GM12874 (cell line): ENCODE measurements at regions not wholly inside any gene's neighbourhood (a gene's known extent, or its start where the extent isn't known, plus 50 kb on each side); places are given as distances from the start of the nearest gene placed in this dataset.

Experiments used
- TF ChIP-seq, protein P1 (sequence below): IDR thresholded peaks from 2 replicates; pipeline ENCODE4 v1.5.1; 2011; ENCODE audit warnings: low read depth, mild to moderate bottlenecking, control low read depth, low read length, moderate library complexity; ENCODE audit not compliant: insufficient read depth

DNA sequence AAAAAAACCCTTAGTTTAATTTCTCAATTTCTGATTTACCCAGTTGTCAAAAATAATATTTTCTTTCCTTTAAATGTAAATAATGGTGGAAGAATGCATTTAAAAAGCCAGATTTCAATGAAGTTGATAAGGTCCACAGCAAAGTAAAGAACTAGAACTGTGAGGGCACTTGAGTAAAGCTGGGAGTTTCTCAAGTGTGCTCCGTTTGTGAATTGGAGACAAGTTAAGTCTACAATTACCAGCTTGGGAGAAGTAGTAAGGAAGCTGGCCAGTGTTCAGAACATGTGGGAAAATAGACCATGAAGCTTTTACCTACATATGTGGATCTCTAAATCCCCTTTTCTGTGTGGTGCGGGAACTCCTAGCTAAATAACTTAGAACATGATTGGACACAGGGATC is 239.4 kb downstream of the OXSM start:
- TF ChIP-seq, protein P1, sequence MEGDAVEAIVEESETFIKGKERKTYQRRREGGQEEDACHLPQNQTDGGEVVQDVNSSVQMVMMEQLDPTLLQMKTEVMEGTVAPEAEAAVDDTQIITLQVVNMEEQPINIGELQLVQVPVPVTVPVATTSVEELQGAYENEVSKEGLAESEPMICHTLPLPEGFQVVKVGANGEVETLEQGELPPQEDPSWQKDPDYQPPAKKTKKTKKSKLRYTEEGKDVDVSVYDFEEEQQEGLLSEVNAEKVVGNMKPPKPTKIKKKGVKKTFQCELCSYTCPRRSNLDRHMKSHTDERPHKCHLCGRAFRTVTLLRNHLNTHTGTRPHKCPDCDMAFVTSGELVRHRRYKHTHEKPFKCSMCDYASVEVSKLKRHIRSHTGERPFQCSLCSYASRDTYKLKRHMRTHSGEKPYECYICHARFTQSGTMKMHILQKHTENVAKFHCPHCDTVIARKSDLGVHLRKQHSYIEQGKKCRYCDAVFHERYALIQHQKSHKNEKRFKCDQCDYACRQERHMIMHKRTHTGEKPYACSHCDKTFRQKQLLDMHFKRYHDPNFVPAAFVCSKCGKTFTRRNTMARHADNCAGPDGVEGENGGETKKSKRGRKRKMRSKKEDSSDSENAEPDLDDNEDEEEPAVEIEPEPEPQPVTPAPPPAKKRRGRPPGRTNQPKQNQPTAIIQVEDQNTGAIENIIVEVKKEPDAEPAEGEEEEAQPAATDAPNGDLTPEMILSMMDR = no peak

DNA sequence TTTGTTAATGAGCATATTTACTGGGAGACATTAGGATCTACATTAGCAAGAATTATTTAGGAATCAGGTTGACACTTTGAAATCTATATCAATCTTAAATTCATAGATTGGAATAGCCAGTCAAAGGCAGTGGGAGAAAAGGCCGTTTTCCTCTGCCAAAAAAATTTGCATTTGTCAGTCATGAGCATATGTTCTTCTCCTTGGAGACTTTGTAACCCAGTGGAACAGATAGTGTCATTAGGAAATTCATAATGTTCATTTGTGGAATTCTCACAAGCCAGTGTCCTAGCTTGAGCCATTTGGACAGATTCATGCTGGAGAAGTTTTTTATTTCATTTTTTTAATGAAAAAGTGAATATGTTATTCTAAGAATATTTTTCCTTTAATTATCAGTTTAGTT is 260.1 kb downstream of the OXSM start:
- TF ChIP-seq, protein P1 = no peak

DNA sequence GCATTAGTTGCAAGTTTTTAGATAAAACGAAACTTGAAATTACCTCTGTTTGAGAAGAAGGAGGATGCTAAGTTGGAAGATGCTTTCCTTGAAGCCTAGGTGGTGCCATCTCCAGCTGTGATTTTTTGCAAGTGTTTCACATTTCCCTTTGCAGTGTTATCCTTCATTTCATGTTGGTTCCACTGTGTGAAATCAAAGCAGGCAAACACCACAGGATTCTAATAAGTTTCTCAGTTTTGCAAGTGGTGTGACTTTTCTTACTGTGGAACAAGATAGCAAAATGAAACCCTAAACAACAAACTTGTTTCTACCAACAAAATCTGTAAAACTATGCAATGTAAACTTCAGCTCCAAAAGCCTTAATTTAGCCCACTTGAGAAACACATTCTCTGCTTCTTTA is 260.9 kb downstream of the OXSM start:
- TF ChIP-seq, protein P1 = no peak

DNA sequence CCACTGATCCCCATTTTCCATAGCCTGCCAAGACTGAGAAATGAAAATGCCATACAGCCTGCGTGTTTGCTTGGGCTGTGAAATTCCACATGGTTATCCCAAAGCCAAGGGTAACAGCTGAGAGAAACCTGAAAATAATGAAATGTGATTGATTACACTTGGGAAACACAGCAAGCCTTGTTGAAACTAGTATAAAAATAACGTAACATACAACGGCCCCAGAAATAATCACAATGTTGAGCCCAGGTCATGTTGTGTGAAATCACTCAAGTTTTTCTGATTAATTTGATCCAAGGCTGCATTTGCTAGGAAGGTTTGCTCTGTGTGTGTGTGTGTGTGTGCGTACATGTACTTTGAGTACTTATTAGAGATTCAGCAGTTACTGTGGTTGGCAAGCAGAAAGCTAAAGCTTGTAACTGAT is 269.0 kb downstream of the OXSM start:
- TF ChIP-seq, protein P1 = no peak

DNA sequence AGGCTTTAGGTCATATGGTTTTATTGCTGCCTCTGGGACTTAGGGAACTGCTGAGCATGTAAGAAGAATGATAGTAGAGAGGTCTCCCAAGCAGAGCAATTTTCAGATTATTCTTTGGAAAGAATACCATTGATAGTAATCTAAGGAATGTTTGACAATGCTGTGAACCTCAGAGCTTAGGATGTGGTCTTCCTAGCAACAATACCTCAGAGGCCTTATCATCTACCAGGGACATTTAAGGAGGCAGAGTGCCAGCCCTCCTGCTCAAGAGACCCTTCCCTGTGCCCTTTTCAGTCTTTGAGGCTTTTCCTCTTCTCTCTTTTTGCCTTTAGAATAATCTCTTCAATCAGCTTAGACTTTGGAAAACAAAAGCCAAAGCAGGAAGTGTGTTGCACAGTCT is 272.1 kb downstream of the OXSM start:
- TF ChIP-seq, protein P1 = no peak

DNA sequence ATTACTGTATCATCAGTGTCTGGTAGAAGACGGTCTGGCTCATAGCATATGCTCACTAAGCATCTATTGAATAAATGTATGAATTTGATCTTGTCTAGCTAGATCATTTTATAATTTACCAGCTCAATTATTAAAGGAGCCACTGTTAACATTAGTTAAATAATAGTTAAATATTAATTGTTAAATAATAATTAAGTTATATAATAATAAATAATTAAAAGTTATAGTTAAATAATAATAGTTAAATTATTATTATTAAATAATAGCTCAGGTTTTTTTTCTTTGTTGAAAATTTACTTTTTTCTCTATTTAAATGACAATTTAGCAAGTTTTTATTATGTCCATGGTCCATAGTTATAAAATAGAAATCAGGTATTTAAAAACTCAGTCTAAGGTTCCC is 274.4 kb downstream of the OXSM start:
- TF ChIP-seq, protein P1 = no peak

DNA sequence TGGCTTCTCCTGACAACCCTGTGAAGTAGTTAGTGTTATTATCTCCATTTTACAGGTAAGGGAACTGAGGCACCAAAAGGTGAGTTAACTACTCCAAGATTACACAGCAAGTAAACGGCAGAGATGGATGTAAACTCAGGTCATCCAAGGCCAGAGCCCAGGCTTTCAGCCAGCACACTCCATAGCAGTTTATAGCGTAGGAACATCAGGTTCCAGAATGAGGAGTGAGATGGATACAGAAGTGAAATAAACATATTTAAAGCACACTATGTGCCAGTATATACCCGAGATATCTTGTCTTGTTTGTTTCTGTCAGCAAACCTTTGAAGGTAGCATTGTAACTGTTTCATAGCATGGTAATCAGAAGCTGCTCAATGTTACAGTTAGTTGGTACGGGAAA is 279.0 kb downstream of the OXSM start:
- TF ChIP-seq, protein P1 = no peak

DNA sequence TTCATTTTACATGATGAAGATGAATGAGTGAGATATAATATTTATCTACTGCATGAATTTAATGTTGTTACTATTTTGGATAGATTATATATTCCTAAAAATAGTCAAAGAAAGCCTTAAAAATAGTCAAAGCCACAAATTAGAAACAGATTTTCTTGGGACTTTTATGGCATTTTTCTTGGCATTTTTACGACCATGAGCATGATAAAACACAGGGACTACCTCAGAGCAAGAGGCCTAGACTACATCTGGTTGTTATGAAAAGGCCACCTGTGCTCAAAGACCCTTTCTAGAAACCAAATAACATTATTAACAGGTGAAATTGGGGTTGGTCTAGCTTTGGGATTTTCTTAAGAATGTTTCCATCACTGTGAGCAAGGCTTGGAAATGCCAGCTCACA is 281.0 kb downstream of the OXSM start:
- TF ChIP-seq, protein P1 = no peak
